Islet precursor cell (in vitro differentiated cells): ENCODE measurements at regions not wholly inside any gene's neighbourhood (a gene's known extent, or its start where the extent isn't known, plus 50 kb on each side); places are given as distances from the start of the nearest gene placed in this dataset.
"Not testable (repeated sequence)": the region's sequence is repeated elsewhere in the genome, so short reads cannot be mapped to it uniquely, and the experiment has no call there.

ENCODE experiments used
- DNase-seq: peaks from one replicate; pipeline ENCODE4 v3.0.0-alpha.2; 2018

DNA sequence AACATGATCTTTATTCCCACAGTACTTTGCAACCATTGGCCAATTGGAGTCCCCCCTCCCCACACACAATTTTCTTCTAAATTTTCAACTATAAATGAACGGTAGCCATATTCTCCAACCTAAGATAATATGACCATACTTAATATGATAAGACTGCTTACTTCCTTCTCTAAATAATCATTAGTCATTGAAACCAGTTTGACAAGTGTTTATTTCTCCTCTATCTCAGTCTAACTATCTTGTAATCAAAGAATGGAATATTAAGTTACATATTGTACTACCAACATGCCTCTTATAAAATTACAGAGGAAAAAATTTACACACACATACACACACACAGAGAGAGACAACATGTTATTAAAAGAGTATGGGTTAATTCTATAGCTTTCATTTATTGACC is 567.4 kb upstream of the TMPRSS15 start:
- DNase-seq, result no peak

DNA sequence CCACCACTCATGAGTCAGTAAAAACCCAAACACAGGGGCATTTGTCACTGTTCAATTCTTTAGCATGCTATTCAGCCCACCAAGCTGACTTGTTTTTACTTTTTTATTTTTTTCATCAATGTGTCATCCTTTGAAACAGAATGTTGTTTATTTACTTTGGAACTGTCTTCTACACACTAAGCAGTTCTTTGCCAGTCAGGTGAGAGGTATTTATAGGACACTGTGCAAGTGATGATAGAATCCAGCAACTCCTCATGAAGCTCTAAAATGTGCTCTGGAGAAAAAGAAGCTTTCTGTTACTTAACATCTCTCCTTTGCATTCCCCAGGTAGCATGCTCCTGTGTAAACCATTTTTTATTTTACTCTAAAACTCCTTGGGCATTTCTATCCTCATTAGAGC is 582.0 kb upstream of the TMPRSS15 start:
- DNase-seq, result no peak

DNA sequence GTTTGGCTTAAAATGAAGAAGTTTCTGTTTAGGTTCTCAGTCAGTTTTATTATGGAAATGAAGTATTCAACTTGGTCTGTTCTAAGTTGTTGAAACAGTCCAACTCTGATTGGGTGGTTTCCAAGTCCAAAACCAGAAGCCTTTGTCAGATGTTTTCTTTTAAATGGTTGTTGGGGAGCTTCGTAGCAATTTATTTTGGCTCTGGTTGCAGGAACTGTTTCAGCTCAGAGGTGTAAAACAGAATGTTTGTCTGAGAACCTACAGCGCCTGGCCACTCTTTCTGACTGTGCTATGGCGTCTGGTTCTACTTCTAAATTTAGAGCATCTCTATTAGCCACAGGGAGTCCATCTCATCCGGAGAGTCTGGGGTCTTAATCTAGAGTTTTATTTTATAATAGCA is 582.6 kb upstream of the TMPRSS15 start:
- no peak for DNase-seq

DNA sequence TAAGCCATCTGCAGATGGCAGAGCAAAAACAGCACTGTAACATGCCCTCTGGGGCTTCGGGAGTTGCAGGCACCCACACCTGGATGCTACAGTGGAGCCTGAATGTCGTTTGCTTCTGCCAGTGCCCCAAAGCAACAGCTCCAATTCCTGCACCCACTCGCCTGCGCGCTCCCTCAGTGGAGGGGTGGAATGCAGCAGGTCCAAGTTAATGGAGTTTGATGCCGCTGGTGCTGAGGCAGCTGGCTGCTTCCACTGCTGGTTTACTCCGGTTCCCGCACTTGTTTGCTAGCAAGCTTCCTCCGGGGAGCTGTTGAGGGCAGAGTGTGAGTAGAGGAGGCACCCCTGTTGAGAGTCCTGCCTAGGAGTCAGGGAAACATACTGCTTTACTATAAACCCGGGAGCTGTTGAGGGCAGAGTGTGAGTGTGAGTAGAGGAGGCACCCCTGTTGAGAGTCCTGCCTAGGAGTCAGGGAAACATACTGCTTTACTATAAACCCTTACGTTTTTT is 584.0 kb upstream of the TMPRSS15 start:
- DNase-seq, result no peak

DNA sequence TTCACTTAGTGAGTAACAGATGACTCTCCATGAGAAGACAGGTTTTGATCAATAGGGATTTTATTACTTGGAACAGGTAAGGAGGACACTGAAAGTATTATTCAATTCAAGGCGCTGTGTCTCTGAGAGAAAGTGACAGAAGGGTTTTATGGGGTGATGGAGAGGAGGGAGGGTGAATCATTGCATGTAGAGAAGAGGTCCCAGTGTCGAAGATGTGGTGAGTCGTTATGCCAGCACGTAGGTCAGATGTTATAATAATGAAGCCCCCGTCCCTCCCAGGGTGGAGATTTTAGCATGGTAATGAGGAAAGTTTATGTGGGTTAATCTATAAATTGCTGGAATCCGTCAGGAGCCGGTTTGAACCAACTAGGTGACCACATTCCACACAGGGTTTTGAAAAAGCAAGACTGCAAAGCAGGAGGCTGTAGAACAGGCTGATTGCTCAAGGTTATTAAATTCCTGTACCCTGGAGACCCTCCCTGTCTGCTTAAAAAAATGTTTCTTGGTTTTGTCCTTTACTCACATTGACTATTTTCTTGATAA is 586.4 kb upstream of the TMPRSS15 start:
- DNase-seq, result no peak

DNA sequence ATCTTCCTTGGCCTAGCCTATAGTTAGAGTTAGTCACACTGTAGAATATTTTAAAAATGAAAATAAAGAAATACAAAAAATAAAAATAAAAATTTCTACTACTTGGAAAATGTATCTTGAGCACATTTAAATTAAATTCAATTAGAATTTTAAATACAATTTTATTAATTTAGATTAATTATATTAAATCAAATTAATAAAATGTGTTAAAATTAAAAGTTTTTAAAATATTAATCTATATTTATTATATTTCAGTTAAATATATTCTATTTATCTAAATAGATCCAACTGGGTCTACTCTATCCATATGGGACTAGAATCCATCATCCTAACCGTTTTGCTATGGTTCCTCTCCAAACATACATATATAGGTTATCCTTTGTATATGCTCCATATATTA is 588.3 kb upstream of the TMPRSS15 start:
- DNase-seq, result no peak

DNA sequence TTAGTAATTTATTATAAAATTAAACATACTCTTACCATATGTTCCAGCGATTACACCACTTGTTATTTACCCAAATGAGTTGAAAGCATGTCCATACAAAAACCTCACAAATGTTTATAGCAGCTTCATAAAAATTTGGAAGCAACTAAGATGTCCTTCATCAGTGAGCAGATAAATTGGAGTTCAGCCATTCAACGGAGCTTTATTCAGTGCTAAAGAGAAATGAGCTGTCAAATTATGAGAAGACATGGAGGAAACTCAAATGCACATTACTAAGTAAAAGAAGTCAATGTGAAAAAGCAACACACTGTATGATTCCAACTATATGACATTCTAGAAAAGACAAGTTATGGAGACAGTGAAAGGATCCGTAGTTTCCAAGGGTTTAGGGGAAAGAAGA is 606.7 kb upstream of the TMPRSS15 start:
- DNase-seq, result no peak

DNA sequence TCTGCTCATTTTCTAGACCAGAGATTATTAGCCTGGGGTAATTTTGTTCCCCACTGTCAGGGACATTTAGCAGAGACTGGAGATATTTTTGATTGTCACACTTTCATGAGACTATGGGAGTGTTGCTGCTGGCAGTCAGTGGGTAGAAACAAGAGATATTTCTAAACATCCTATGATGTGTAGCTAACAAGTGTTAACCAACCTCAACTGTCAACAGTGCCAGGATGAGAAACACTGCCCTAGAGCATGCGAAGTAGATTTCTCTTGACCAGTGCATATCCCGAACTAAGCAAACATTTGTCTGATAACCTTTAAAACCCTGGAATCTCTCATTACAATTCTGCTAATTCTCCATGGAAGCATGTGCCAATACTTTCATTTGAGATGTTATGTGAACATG is 607.4 kb upstream of the TMPRSS15 start:
- no peak for DNase-seq

DNA sequence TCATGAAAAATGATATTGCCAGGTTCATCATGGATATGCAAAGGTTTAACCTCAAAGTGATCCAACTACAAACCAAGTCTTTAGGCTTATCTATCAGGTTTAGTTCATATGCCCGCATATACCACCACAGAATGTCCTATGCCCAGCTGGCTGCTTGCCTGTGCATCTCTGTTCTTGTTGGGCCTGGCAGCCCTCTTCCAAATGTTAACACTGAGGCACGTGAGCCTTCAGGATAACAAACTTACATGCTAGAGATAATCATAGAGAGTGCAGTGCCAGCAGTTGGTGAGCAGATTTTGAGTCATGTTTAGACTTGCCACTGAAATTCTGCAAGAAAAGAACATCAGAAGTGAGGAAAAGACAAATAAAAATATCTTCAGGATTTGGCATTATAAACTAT is 607.9 kb upstream of the TMPRSS15 start:
- no peak for DNase-seq

DNA sequence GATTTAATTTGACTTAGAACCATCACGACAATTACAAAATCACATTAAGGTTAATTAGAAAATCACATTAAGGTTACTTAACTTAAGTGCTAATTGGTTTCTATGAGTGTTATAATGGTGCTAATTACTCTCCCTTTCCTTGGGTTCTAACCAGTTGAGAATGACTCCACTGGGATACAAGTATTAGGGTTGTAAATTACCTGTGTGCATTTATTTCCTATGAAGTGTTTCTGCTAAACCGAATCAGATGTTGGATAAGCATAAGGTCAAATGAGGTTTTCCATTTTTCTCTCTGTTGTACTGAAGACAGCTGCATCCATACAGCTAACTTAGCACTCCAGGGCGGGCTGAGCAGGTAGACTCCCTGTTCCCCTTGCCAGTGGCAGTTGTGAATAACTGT is 610.3 kb upstream of the TMPRSS15 start:
- DNase-seq, result no peak

DNA sequence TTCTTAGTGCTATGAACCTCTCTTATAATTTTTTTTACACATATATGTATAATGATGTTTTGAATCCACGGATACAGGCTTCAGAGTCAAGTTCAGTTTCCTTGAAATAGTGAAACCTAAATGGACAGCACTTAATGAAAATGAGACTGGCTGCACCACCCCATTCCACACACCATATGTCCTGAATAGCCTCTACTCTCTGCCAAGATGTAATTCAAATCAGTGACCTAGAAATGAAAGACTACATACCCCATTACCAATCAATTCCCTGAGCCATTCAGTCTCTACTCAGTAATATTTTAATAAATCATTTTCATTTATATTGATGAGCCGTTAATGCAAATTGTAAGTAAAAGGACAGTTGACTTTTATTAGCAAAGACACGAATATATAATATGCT is 614.9 kb upstream of the TMPRSS15 start:
- no peak for DNase-seq

DNA sequence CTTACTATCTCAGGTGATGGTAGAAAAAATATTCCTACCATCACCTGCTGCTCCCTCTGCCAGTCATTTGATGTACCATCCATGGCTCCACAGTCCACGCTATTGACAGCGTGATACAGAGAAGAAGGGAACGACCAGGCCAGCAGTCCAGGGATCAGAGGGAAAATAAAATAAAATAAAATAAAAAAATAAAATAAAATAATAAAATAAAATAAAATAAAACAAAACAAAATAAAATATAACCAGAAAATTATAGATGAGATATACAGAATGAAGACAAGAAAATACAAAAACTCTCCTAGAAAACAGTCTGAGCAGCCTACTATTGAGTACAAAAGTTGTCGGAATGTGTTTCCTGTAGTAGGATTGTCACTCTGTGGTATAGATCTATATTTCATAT is 619.4 kb upstream of the TMPRSS15 start:
- DNase-seq, result no peak

DNA sequence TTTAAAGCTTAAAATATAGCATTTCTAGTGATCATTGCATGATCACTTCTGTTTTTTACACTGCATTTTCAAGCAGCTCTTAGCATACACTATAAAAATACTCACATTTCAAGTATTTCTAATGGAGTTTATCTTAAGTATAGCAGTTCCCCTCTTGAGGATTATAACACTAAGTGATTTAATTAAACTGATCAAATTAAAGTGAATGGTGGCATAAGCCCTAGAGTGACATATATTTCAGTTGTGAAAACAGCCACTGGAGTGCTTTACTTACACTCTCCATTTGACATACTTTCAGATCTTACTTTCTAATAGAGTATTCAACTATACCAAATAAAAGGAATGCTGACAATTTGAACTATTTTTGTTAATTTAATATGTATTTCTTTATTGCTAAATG is 623.3 kb upstream of the TMPRSS15 start:
- no peak for DNase-seq

DNA sequence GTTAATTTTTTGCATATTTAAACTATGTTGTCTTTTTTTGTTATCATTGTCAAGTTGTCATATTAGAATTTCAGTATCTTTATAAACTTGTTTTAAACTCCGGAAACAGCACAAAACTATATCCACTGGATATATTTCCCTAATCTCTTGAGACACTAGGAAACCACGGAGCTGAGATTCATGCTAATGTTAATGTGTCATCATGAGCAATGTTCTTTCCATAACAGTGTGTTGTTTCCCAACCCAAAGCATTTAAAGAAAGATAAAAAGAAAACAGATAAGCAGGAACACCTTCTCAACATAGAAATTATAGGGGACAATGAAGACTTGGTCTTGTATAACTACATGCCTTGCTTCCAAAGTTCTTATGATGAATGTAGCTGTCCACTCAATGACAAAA is 626.2 kb upstream of the TMPRSS15 start:
- no peak for DNase-seq

DNA sequence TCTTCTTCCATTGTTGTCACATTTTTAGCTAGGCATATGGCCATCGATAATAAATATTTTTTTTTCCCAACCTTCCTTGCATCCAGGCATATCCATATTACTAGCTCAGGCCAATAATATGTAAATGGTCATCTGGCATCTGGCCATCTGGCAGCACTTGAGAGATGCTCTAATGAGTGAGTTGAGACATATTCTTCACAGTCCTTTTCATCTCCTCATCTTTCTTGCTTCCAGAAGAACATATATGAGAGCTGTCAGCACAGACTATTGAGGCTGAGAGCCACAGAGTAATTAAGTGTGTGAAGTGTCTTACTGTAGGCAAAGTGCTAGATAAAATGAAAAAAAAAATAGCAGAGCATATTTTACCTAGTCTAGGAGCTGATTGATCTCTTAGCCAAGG is 628.4 kb upstream of the TMPRSS15 start:
- no peak for DNase-seq

DNA sequence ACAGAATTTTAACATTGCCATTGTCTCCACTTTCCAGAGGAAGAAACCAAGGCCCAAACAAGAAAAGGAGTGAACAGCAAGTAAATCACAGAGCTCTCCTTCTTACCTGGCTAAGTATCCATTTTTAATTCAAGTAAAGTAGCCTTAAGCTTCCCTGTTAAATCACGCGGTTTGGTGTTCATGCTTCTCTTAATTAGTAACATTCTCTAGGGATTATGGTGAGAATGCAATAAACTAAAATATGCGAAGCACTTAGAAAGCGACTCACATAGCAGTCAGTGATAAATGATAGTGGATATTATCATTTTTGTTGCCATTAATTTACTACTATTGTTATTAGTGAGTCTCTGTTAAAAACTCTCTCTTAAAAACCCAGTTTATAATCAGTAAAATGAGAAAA is 630.5 kb upstream of the TMPRSS15 start:
- no peak for DNase-seq

DNA sequence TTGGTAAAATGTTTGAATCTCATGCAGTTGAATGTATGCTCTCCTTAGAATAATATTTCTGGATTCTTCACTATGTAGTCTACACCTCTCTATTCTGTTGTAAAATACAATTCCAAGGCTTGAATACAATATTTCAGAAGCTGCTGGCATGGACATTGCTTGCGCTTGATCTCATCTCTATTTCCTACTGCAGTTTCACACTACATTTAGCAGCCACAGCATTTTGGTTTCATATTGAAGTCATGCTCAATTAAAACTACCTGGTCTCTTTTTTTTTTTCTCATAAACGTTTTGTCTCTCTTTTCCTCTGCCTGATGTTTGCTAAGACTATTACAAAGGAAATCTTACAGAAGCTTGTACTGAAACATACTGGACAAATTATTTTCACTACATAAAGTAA is 631.0 kb upstream of the TMPRSS15 start:
- DNase-seq, result no peak

DNA sequence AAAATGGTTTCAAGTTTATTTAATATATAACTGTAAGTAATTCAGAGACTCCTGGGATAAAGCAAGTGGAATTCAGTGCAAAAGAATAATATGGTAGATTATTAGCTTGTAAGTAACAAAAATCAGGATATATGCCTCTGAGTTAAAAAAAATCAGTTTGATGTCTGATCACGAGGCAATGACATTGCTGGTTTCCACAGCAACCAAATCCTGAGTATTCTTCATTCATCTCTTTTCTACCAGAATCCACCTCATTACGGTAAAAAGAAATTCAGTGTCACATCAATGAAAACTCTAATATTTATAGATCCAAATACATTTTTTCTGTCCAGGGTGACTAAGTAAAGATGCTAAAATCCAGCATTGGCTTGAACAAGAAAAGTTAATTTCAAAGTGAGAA is 642.3 kb upstream of the TMPRSS15 start:
- DNase-seq, result no peak

DNA sequence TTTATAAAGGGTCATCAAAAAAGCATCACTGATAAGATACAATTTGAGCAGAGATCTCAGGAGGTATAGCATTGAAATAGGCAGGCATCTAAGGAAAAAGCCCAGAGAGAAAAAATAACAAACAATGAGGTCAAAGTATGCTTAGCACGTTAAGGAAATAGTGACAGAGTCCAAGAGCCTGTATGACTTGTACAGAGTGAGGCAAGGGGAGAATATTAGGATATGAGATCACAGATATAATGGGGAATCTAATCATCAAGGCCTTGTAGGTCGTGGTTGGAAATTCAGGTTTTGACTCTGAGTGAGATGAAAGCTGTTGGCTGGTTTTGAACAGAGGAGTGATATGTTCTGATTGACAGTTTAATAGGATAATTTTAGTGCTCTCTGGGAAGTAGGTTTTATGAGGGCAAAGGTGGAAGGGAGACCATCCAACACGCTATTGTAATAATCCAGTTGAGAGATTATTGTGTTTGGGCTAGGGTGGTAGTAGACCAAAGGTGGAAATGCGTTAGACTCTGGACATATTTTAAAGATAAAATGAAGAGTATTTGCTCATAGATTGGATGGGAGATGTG is 644.6 kb upstream of the TMPRSS15 start:
- DNase-seq, result no peak

DNA sequence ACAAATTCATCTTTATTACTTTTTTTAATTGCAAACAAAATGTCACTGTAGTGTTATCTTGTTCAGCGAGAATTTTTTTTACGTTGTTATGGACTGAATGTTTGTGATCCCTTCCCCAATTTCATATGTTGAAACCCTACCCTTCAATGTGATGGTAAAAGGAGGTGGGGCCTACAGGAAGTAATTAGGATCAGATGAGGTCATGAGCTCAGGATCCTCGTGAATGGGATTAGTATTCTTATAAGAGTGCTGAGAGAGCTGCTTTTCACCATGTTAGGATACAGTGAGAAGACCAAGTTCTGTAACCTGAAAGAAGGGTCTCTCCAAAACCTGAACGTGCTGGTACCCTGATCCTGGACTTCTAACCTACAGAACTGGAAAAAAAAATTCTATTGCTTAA is 646.0 kb upstream of the TMPRSS15 start:
- no peak for DNase-seq

DNA sequence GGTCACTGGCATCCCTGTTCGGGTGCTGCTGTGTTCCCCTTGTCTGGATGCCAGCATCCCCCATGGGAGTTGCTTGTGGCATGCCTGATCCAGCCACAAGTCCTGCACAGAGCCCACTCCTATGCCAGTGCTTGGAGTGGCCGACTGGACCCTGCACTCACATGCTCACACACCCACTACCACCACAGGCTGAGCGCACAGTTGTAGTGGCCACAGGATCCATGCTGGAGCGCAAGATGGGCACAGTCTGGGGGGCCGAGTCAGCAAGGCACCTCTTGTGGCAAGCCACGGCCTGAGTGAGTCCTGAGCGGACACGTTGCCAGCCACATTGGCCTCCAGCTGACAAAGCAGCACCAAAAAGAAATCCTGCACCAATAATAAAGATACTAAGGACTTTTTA is 661.6 kb upstream of the TMPRSS15 start:
- DNase-seq, result no peak

DNA sequence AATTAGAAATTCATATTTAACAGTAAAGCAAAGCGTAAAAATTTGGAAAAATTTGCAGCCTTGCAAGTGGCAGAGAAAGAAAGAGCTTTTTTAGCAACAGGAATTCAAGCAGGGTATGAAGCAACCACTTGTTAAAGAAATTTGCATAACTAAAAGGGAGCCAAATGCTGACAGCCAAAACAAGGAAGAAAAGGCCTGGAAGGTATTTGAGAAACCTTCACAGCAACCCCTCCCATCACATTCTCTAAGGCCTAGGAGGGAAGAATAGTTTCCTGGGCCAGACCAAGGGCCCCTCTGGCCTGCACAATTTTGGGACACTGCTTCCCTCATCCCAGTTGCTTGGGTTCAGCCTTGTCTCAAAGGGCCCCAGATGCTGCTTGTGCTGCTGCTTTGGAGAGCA is 672.4 kb upstream of the TMPRSS15 start:
- no peak for DNase-seq

DNA sequence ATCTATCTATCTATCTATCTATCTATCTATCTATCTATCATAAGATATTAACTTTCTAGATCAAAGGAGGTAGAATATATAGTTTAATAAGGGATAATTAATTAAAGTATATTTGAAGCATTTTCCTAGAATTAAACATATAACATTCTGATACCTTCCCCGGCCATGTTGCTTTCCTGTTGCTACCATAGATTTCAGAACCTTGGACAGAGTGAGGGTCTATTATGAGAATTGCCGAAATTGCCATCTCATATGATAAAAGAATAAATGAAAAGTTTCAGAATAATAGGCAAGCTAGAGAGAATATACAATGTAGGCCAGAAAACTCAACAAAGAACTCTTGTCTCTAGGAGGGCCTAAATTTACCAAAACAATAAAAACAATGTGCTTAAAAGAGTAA is 706.1 kb upstream of the TMPRSS15 start:
- DNase-seq, result no peak

DNA sequence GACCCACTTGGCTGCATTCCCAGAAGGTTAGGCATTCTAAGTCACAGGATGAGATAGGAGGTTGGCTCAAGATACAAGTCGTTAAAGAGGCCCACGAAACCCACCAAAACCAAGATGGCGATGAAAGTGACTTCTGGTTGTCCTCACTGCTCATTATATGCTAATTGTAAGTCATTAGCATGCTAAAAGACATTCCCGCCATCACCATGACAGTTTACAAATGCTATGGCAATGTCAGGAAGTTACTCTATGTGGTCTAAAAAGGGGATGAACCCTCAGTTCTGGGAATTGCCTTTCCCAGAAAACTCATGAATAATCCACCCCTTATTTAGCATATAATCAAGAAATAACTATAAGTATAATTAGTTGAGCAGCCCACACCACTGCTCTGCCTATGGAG is 715.7 kb upstream of the TMPRSS15 start:
- not testable (repeated sequence) for DNase-seq

DNA sequence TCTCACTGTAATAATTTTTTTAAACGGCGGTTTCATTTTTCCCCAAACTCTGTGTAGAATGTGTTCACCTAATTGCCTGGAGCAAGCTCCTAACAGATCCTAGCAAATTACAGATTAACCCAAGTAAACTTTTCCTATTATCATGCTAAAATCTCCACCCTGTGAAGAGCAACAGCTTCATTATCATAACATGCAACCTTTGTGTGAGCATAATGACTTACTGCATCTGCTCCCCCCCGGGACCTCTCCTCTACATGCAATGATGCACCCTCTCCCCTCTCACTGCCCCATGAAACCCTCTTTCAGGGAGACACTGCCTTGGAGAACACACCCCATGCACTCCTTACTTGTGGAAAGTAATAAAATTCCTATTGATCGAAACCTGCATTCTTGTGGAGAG is 717.0 kb upstream of the TMPRSS15 start:
- DNase-seq, result no peak

DNA sequence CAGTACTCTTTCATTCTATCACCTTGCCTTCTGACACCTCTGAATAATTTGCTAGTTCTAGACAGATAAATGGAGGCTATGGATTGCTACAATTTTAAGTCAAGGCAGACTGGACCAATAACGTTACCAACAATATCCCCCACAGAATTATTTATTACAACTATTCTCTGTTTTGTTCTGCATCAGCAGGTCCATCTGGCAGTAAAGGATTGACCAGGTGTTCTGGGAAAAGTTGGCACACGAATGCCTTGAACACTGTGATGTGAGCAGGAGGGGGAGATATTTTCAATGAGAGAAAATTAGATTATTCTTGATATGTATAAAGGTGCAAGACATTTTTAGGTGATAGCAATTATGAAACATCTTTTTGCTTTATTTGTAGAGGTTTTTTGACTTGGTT is 718.8 kb upstream of the TMPRSS15 start:
- no peak for DNase-seq
